HUES64 (cell line): ENCODE measurements at regions not wholly inside any gene's neighbourhood (a gene's known extent, or its start where the extent isn't known, plus 50 kb on each side); places are given as distances from the start of the nearest gene placed in this dataset.

Experiments
- H3K27ac ChIP-seq: 2 replicates; pipeline ENCODE4 v1.7.0; 2013; ENCODE audit warnings: low read depth, low read length, inconsistent platforms
- H3K27me3 ChIP-seq: 2 replicates; pipeline ENCODE4 v1.6.1; 2013; ENCODE audit warnings: mild to moderate bottlenecking, low read length; ENCODE audit not compliant: insufficient read depth
- H3K36me3 ChIP-seq: 2 replicates; pipeline ENCODE4 v1.6.1; 2013; ENCODE audit warnings: mild to moderate bottlenecking, low read length; ENCODE audit not compliant: insufficient read depth
- H3K4me1 ChIP-seq: 2 replicates; pipeline ENCODE4 v1.6.1; 2013; ENCODE audit warnings: mild to moderate bottlenecking, low read length, moderate library complexity; ENCODE audit not compliant: insufficient read depth
- H3K4me3 ChIP-seq: 2 replicates; pipeline ENCODE4 v1.5.1; 2013; ENCODE audit warnings: mild to moderate bottlenecking, low read length, moderate library complexity
- H3K9ac ChIP-seq: 2 replicates; pipeline ENCODE4 v1.6.1; 2013; ENCODE audit warnings: mild to moderate bottlenecking, low read depth, low read length
- H3K9me3 ChIP-seq: 2 replicates; pipeline ENCODE4 v1.6.1; 2013; ENCODE audit warnings: low read depth, low read length; ENCODE audit not compliant: insufficient read depth
- WGBS: fragments of 150-250, 120-280 bp; methylation state at CpG from one replicate; pipeline ENCODE4 v1.1.7; 2013; ENCODE audit warnings: missing lambda C conversion rate; 5-methylcytosine and 5-hydroxymethylcytosine counted together

GRCh38 chr12:90504806-90505205 is 450.2 kb downstream of the CCER1 start:
- Histone ChIP-seq H3K9me3 (no peaks in the 10 kb centered on the region), H3K27me3 (no peaks in the 10 kb centered on the region), H3K4me3 (no peak overlapping the region), H3K27ac (no peak overlapping the region), H3K36me3 (no peaks in the 10 kb centered on the region), H3K9ac (no peak overlapping the region), H3K4me1 (no peaks in the 10 kb centered on the region)

- no peaks in the 10 kb centered on the region for H3K27me3 ChIP-seq
- H3K27ac ChIP-seq: no peak overlapping the region
- no peaks in the 10 kb centered on the region for H3K4me1 ChIP-seq
- no peaks in the 10 kb centered on the region for H3K9me3 ChIP-seq
- H3K36me3 ChIP-seq: no peaks in the 10 kb centered on the region
- no peak overlapping the region for H3K4me3 ChIP-seq
- no peak overlapping the region for H3K9ac ChIP-seq
Observed at GRCh38 chr12:90502070-90502469, 452.9 kb downstream of the CCER1 start.

GRCh38 chr12:90501412-90501811 is 453.6 kb downstream of the CCER1 start:
- H3K4me1 ChIP-seq: no peaks in the 10 kb centered on the region
- H3K4me3 ChIP-seq: no peak overlapping the region
- 100% methylated on average over 1 of the region's 2 CpGs for WGBS
- H3K9ac ChIP-seq: no peak overlapping the region
- H3K36me3 ChIP-seq: no peaks in the 10 kb centered on the region
- H3K27ac ChIP-seq: no peak overlapping the region
- H3K27me3 ChIP-seq: no peaks in the 10 kb centered on the region
- H3K9me3 ChIP-seq: no peaks in the 10 kb centered on the region

- no peak overlapping the region for H3K27ac ChIP-seq
- H3K9ac ChIP-seq: no peak overlapping the region
- H3K4me1 ChIP-seq: no peaks in the 10 kb centered on the region
- no peaks in the 10 kb centered on the region for H3K27me3 ChIP-seq
- H3K9me3 ChIP-seq: no peaks in the 10 kb centered on the region
- H3K4me3 ChIP-seq: no peak overlapping the region
- no peaks in the 10 kb centered on the region for H3K36me3 ChIP-seq
Observed at GRCh38 chr12:90499795-90500194, 455.2 kb downstream of the CCER1 start.

- H3K4me3 ChIP-seq: no peak overlapping the region
- no peaks in the 10 kb centered on the region for H3K27me3 ChIP-seq
- no peak overlapping the region for H3K27ac ChIP-seq
- WGBS: 90% methylated on average over 5 of the region's 6 CpGs
- H3K9ac ChIP-seq: no peak overlapping the region
- no peaks in the 10 kb centered on the region for H3K36me3 ChIP-seq
- H3K9me3 ChIP-seq: no peaks in the 10 kb centered on the region
- no peaks in the 10 kb centered on the region for H3K4me1 ChIP-seq
Observed at GRCh38 chr12:90497923-90498545, 456.9 kb downstream of the CCER1 start.

- no peaks in the 10 kb centered on the region for H3K4me1 ChIP-seq
- H3K36me3 ChIP-seq: no peaks in the 10 kb centered on the region
- no peak overlapping the region for H3K27ac ChIP-seq
- H3K9me3 ChIP-seq: peaks cover 21% of the 10 kb centered on the region
- H3K9ac ChIP-seq: no peak overlapping the region
- H3K4me3 ChIP-seq: no peak overlapping the region
- H3K27me3 ChIP-seq: no peaks in the 10 kb centered on the region
Observed at GRCh38 chr12:90490355-90490754, 464.6 kb downstream of the CCER1 start.

GRCh38 chr12:90489141-90489540 is 465.8 kb downstream of the CCER1 start:
- Histone ChIP-seq H3K36me3 (no peaks in the 10 kb centered on the region), H3K4me1 (no peaks in the 10 kb centered on the region), H3K9ac (no peak overlapping the region), H3K27ac (no peak overlapping the region), H3K9me3 (peaks cover 21% of the 10 kb centered on the region), H3K27me3 (no peaks in the 10 kb centered on the region), H3K4me3 (no peak overlapping the region)
- 100% methylated on average over 2 of the region's 3 CpGs for WGBS

- peaks cover 6% of the 10 kb centered on the region for H3K4me1 ChIP-seq
- no peaks in the 10 kb centered on the region for H3K36me3 ChIP-seq
- no peak overlapping the region for H3K4me3 ChIP-seq
- H3K9ac ChIP-seq: no peak overlapping the region
- no peak overlapping the region for H3K27ac ChIP-seq
- H3K9me3 ChIP-seq: peaks cover 10% of the 10 kb centered on the region
- no peaks in the 10 kb centered on the region for H3K27me3 ChIP-seq
Observed at GRCh38 chr12:90485560-90485959, 469.4 kb downstream of the CCER1 start.

GRCh38 chr12:90484094-90484493 is 470.9 kb downstream of the CCER1 start:
- Histone ChIP-seq H3K4me3 (no peak overlapping the region), H3K9me3 (no peaks in the 10 kb centered on the region), H3K36me3 (no peaks in the 10 kb centered on the region), H3K27me3 (no peaks in the 10 kb centered on the region), H3K4me1 (peaks cover 6% of the 10 kb centered on the region), H3K27ac (no peak overlapping the region), H3K9ac (no peak overlapping the region)
- 94% methylated on average over 2 of the region's 2 CpGs for WGBS

GRCh38 chr12:90481748-90482147 is 473.2 kb downstream of the CCER1 start:
- 62% methylated on average over 1 of the region's 1 CpG for WGBS
- Histone ChIP-seq H3K9me3 (no peaks in the 10 kb centered on the region), H3K4me1 (peaks cover 6% of the 10 kb centered on the region), H3K27ac (no peak overlapping the region), H3K27me3 (no peaks in the 10 kb centered on the region), H3K36me3 (no peaks in the 10 kb centered on the region), H3K4me3 (no peak overlapping the region), H3K9ac (no peak overlapping the region)

GRCh38 chr12:90479237-90479636 is 475.7 kb downstream of the CCER1 start:
- Histone ChIP-seq H3K36me3 (no peaks in the 10 kb centered on the region), H3K27me3 (no peaks in the 10 kb centered on the region), H3K27ac (no peak overlapping the region), H3K4me1 (peaks cover 6% of the 10 kb centered on the region), H3K4me3 (no peak overlapping the region), H3K9me3 (no peaks in the 10 kb centered on the region), H3K9ac (no peak overlapping the region)
- 100% methylated on average over 1 of the region's 1 CpG for WGBS

GRCh38 chr12:90473831-90474230 is 481.1 kb downstream of the CCER1 start:
- H3K9ac ChIP-seq: no peak overlapping the region
- WGBS: 98% methylated on average over 2 of the region's 2 CpGs
- H3K36me3 ChIP-seq: no peaks in the 10 kb centered on the region
- no peaks in the 10 kb centered on the region for H3K27me3 ChIP-seq
- H3K4me3 ChIP-seq: no peak overlapping the region
- H3K9me3 ChIP-seq: no peaks in the 10 kb centered on the region
- no peaks in the 10 kb centered on the region for H3K4me1 ChIP-seq
- no peak overlapping the region for H3K27ac ChIP-seq
